Endometrium (tissue), 2 donors: ENCODE measurements at regions not wholly inside any gene's neighbourhood (a gene's known extent, or its start where the extent isn't known, plus 50 kb on each side); places are given as distances from the start of the nearest gene placed in this dataset.

ENCODE experiments used
- FAIRE-seq: peaks from 2 replicates; lab custom pipeline; 2012; peaks lifted over from hg19 to GRCh38; lab: Jason Lieb, UNC
- donor health status: control.
- donor health status: control.

- no peak for FAIRE-seq
These were observed 272.2 kb upstream of the CHRNA7 start for GRCh38 chr15:31758126-31758525.

- no peak for FAIRE-seq
These were observed 262.3 kb upstream of the CHRNA7 start for GRCh38 chr15:31768055-31768454.

DNA sequence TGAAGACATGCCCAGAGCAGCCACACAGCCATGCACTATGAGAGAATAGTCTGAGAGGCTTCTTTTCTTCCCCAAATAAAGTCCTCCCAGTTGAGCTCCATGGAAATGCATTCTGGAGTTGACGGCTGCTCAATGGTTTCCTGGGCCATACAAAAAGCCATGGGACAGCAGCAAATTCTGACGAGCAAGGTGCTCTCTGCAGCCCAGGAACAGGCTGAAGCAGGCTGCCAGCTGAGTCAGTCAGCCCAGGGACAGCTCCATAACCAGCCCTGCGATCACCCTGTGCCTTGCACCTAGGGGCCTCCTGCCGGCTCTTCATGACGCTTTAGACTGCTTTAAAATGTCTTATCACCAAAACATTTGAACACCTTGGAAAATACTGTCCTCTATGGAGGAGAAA lies 256.3 kb upstream of the CHRNA7 start:
- no peak for FAIRE-seq

DNA sequence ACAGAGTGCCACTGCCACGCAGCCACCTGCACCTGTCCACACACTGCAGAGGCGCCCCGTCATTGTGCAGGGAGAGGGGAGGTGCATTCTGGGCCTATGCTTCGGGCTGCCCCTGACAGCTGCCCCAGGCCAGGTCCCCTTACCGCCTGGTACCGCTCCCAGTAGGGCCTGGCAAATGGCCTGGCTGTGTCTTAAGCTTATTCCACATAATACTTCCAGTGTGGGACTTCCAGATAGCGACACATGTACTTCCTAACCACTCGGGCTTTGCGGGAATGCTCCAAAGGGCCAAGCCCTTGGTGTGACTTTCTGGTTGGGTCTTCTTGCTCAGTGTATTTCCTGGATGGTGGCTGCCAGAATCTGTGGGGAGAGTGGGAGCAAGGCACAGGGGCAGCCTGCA lies 254.3 kb upstream of the CHRNA7 start:
- FAIRE-seq: no peak

DNA sequence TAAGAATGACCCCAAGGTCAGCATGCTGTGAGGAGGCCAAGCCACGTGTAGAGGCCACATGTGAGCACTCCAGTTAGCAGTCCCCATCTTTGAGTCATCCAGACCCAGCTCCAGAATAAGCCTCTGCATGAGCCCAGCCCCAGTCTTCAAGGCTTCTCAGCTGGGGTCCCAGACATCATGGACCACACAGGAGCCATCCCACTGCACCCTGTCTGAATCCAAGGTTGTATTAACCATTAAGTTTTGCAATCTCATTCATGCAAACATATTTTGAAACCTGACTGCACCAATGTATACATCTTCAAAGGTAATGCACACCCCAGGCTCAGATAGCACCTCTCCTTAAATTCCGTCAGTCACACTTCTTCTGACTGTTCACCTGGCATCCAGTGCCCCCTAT lies 249.1 kb upstream of the CHRNA7 start:
- no peak for FAIRE-seq

GRCh38 chr15:31782016-31782783 lies 248.1 kb upstream of the CHRNA7 start:
- FAIRE-seq: no peak

- FAIRE-seq: no peak
These were observed 247.4 kb upstream of the CHRNA7 start for GRCh38 chr15:31782951-31783350.

- FAIRE-seq: no peak
These were observed 244.0 kb upstream of the CHRNA7 start for GRCh38 chr15:31786360-31786759.

GRCh38 chr15:31788104-31788503 lies 242.2 kb upstream of the CHRNA7 start:
- no peak for FAIRE-seq

- FAIRE-seq: no peak
These were observed 237.6 kb upstream of the CHRNA7 start for GRCh38 chr15:31792611-31793199.

- FAIRE-seq: no peak
These were observed 231.0 kb upstream of the CHRNA7 start for GRCh38 chr15:31799319-31799714.

GRCh38 chr15:31799715-31800321 lies 230.5 kb upstream of the CHRNA7 start:
- no peak for FAIRE-seq

- FAIRE-seq: no peak
These were observed 229.2 kb upstream of the CHRNA7 start for GRCh38 chr15:31801152-31801551.

- FAIRE-seq: no peak
These were observed 227.6 kb upstream of the CHRNA7 start for GRCh38 chr15:31802761-31803160.

DNA sequence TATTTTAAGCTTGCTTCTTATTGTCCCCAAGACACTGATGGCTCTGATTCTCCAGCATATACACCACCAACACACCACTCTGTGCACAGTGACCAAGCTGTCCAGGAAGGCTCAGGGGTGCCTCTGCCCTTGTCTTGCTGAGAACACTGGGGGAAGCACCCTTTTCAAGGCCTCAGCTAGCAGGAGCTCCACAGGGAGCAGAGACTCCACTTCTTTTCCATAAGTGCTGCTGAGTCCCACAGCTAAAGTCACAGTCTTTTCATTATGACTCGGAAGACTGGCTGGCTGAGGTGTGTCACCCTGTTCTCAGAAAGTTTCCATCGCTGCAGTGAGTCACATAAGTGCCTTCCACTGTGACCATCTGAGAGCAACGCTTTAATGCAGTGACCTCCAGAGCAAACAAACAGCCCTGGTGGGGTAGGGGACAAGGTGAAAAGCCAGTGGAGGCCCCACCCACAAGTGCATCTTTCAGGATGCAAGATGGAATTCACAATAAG lies 226.9 kb upstream of the CHRNA7 start:
- FAIRE-seq: no peak

- no peak for FAIRE-seq
These were observed 225.1 kb upstream of the CHRNA7 start for GRCh38 chr15:31805090-31805662.

DNA sequence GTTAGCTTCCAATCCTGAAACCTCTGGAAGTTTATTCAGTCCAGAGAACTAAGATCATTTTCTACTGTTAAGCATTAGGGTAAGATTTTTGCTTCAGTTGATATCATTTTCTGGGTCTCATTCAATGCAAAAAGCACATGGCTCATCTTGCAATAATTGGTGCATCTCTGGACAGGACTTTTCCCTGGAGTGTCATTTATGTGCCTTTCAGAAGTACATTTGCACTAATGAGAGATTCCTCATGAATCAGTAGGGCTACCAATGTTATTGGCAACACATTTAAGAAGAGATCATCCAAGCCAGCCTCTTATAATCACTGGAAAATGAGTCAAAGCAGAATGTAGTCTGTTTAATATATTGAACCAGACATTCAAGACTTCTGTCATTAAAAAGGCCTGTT lies 224.2 kb upstream of the CHRNA7 start:
- FAIRE-seq: no peak

DNA sequence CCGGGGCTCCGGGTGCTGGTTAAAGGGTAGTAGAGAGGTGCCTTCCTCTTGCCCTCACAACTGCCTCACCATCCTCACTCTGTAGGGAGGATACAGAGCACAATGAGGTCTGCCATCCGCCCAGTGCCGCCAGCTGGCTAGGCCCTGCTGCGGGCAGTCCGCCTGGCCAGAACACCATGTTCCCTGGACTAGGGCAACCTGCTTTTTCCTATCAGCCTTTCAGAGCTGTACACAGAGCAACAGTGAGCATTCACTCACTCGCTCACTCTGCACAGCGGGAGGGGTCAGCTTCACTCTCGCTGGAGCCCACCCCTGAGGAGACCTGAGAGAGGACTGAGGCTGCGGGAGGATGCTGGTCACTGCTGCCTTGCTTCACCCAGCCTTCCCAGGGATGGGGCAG lies 218.7 kb upstream of the CHRNA7 start:
- no peak for FAIRE-seq

DNA sequence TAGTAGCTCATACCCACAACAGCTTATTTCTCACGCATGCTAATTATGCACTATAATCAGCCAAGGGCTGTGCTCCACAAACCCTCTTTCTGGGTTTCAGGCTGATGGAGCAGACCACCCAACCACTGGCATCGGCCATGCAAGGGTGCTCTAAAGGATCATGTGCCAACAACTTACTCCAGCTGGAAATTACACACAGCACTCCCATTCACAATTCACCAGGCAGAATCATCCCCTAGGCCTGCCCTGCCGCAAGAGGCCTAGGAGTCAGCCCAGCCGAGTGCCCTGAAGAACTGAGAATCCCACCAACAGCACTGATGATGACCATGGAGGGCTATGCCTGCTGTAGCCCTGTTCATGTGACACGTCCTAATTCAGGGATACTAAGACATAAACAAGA lies 216.2 kb upstream of the CHRNA7 start:
- FAIRE-seq: no peak

- no peak for FAIRE-seq
These were observed 214.7 kb upstream of the CHRNA7 start for GRCh38 chr15:31815411-31816155.

DNA sequence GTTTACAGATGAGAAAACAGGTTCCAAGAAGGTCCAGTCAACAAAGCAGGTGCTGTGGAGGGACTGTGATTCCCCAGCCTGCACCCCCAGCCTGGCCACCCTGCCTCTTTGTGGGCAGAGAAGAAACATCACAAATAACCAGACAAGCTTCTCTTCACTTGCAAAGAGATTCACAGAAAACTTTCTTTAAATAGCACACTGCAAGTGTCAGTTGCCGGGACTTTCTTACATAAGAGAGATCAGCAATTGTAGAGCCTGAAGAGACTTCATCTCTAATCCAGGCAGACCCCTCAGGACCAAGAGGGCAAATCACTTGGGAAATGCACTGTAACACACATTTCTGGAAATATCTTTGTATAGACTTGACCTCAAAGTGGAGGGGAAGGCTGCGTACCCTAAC lies 207.9 kb upstream of the CHRNA7 start:
- no peak for FAIRE-seq

- no peak for FAIRE-seq
These were observed 206.3 kb upstream of the CHRNA7 start for GRCh38 chr15:31824024-31824423.
